ENCODE measurements at regions not wholly inside any gene's neighbourhood (a gene's known extent, or its start where the extent isn't known, plus 50 kb on each side); places are given as distances from the start of the nearest gene placed in this dataset.

GRCh38 chr15:93300796-93301195 is 211.8 kb upstream of the RGMA start:
- no peaks in the 10 kb centered on the region for H3K36me3 ChIP-seq (ENCODE audit: insufficient read depth, low read length)
- no peaks in the 10 kb centered on the region for H3K27me3 ChIP-seq (ENCODE audit: insufficient read depth, low read length, poor library complexity)
- H3K27ac ChIP-seq (ENCODE audit: low read length): no peak overlapping the region
- no peak overlapping the region for H2AFZ ChIP-seq (ENCODE audit: low read depth, low read length)
- no peaks in the 10 kb centered on the region for H3K4me1 ChIP-seq (ENCODE audit: insufficient read depth, low read length)
- no peaks in the 10 kb centered on the region for H3K79me2 ChIP-seq (ENCODE audit: insufficient read depth, low read length)
- no peak overlapping the region for H3K4me3 ChIP-seq (ENCODE audit: low read depth in 1 of 2, low read length in 2 of 2)
- ATAC-seq (ENCODE audit: insufficient read depth, low read depth) (no peak), DNase-seq (no peak)
- H3K4me2 ChIP-seq (ENCODE audit: insufficient read depth, low read length): no peak overlapping the region
- no peak overlapping the region for H3K9ac ChIP-seq (ENCODE audit: low read depth, low read length)
- no peaks in the 10 kb centered on the region for H3K9me3 ChIP-seq (ENCODE audit: insufficient read depth, low read length, severe bottlenecking)
- no peaks in the 10 kb centered on the region for H4K20me1 ChIP-seq (ENCODE audit: insufficient read depth, low read length)
- TF ChIP-seq CTCF (IDR thresholded peaks at IDR 0.05; ENCODE audit: borderline replicate concordance, extremely low read depth, low read length, poor library complexity, severe bottlenecking) (no peak), EZH2 (IDR thresholded peaks at IDR 0.05; ENCODE audit: borderline replicate concordance, low read depth, low read length, severe bottlenecking) (no peak)

GRCh38 chr15:93299675-93300074 is 210.7 kb upstream of the RGMA start:
- ATAC-seq (ENCODE audit: insufficient read depth, low read depth): no peak
- no peaks in the 10 kb centered on the region for H3K9me3 ChIP-seq (ENCODE audit: insufficient read depth, low read length, severe bottlenecking)
- H4K20me1 ChIP-seq (ENCODE audit: insufficient read depth, low read length): no peaks in the 10 kb centered on the region
- no peak overlapping the region for H3K27ac ChIP-seq (ENCODE audit: low read length)
- H2AFZ ChIP-seq (ENCODE audit: low read depth, low read length): no peak overlapping the region
- no peak for DNase-seq
- no peak overlapping the region for H3K9ac ChIP-seq (ENCODE audit: low read depth, low read length)
- H3K4me3 ChIP-seq (ENCODE audit: low read depth in 1 of 2, low read length in 2 of 2): no peak overlapping the region
- no peaks in the 10 kb centered on the region for H3K27me3 ChIP-seq (ENCODE audit: insufficient read depth, low read length, poor library complexity)
- no peaks in the 10 kb centered on the region for H3K79me2 ChIP-seq (ENCODE audit: insufficient read depth, low read length)
- no peak overlapping the region for H3K4me2 ChIP-seq (ENCODE audit: insufficient read depth, low read length)
- H3K4me1 ChIP-seq (ENCODE audit: insufficient read depth, low read length): no peaks in the 10 kb centered on the region
- TF ChIP-seq CTCF (IDR thresholded peaks at IDR 0.05; ENCODE audit: borderline replicate concordance, extremely low read depth, low read length, poor library complexity, severe bottlenecking): no peak
- TF ChIP-seq EZH2 (IDR thresholded peaks at IDR 0.05; ENCODE audit: borderline replicate concordance, low read depth, low read length, severe bottlenecking): no peak
- no peaks in the 10 kb centered on the region for H3K36me3 ChIP-seq (ENCODE audit: insufficient read depth, low read length)

DNA sequence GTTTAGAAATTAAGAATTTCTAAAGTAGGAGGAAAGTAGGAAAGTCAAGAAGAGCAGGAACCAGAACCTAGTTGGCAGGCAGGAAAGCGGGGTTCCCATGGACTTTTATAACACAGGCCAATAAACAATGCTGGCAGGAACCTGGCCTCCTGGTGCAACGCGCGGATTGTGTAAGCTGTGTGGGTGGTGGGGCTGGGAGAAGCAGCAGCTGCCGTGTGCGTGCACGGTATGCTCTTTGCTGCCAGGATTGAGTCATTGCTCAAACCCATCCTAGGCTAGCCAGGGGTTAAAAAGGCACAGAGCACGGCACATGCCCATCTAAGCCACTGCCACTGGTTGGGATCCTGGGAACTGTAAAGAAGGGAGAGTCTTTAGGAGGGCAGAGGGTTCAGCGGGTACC is 209.9 kb upstream of the RGMA start:
- Histone ChIP-seq H3K27ac (ENCODE audit: low read length) (no peak overlapping the region), H3K4me2 (ENCODE audit: insufficient read depth, low read length) (no peak overlapping the region), H4K20me1 (ENCODE audit: insufficient read depth, low read length) (no peaks in the 10 kb centered on the region), H2AFZ (ENCODE audit: low read depth, low read length) (no peak overlapping the region), H3K79me2 (ENCODE audit: insufficient read depth, low read length) (no peaks in the 10 kb centered on the region), H3K36me3 (ENCODE audit: insufficient read depth, low read length) (no peaks in the 10 kb centered on the region), H3K9me3 (ENCODE audit: insufficient read depth, low read length, severe bottlenecking) (no peaks in the 10 kb centered on the region), H3K4me1 (ENCODE audit: insufficient read depth, low read length) (no peaks in the 10 kb centered on the region), H3K4me3 (ENCODE audit: low read depth in 1 of 2, low read length in 2 of 2) (no peak overlapping the region), H3K27me3 (ENCODE audit: insufficient read depth, low read length, poor library complexity) (no peaks in the 10 kb centered on the region), H3K9ac (ENCODE audit: low read depth, low read length) (no peak overlapping the region)
- no peak for TF ChIP-seq CTCF (IDR thresholded peaks at IDR 0.05; ENCODE audit: borderline replicate concordance, extremely low read depth, low read length, poor library complexity, severe bottlenecking)
- no peak for TF ChIP-seq EZH2 (IDR thresholded peaks at IDR 0.05; ENCODE audit: borderline replicate concordance, low read depth, low read length, severe bottlenecking)
- DNase-seq (no peak), ATAC-seq (ENCODE audit: insufficient read depth, low read depth) (no peak)
